Adrenal gland (tissue), 9 donors: ENCODE measurements at regions not wholly inside any gene's neighbourhood (a gene's known extent, or its start where the extent isn't known, plus 50 kb on each side); places are given as distances from the start of the nearest gene placed in this dataset.

Experiments
- DNase-seq, 7 donors: peaks; one replicate each; pipeline ENCODE4 v3.0.0-alpha.2; 2019 to 2020
- H3K27ac ChIP-seq, 5 donors: fragments of 200-600 bp; sonication (generic) in 4 of 5; 1 replicate in 3 of 5; 2 replicates in 2 of 5; pipeline versions ENCODE4 v1.5.1 to v1.8.0; 2016 to 2020; ENCODE audit warnings: mild to moderate bottlenecking in 1 of 5
- H3K27me3 ChIP-seq: fragments of 200-600 bp; 2 replicates; pipeline ENCODE4 v1.8.0; 2021
- H3K36me3 ChIP-seq, 2 donors: fragments of 200-600 bp; replicated peaks in 1 of 2; 1 replicate in 1 of 2; 2 replicates in 1 of 2; pipeline versions ENCODE4 v1.5.1 to v1.8.0; 2018 to 2022
- H3K4me1 ChIP-seq, 2 donors: fragments of 200-600 bp; replicated peaks in 1 of 2; 1 replicate in 1 of 2; 2 replicates in 1 of 2; pipeline versions ENCODE4 v1.5.1 to v1.8.0; 2018 to 2021
- H3K4me3 ChIP-seq, 4 donors: fragments of 200-600 bp; sonication (generic) in 3 of 4; one replicate each; pipeline ENCODE4 v1.5.1; 2016 to 2018
- H3K9me3 ChIP-seq, 3 donors: fragments of 200-600 bp; sonication (generic) in 1 of 3; replicated peaks in 1 of 3; 1 replicate in 2 of 3; 2 replicates in 1 of 3; pipeline versions ENCODE4 v1.5.1 to v1.8.0; 2016 to 2021
- POLR2A ChIP-seq, 2 donors: fragments of 450-650 bp; IDR thresholded peaks; one replicate each; pipeline ENCODE4 v1.6.1; 2017; ENCODE audit warnings: antibody characterized with exemption in 2 of 2, mild to moderate bottlenecking in 2 of 2, moderate library complexity in 1 of 2
- WGBS, 4 donors: extraction: QIAGEN DNeasy Blood & Tissue Kit in 2 of 4; methylation state at CpG; one replicate each; pipeline versions ENCODE4 v1.1.5 to v1.1.7; 2013 to 2017; 5-methylcytosine and 5-hydroxymethylcytosine counted together
- intact Hi-C, 2 donors: fragments of 100-400 bp; cut with DNase I; formaldehyde crosslinking; loops; one replicate each; pipeline versions ENCODE4 v1.14.1 to v1.15.0; 2022 to 2023
- TF ChIP-seq, protein P1 (sequence below), 6 experiments: fragments of 450-650 bp in 4 of 6; fragments of 200-600 bp in 2 of 6; sonication (generic) in 1 of 6; IDR thresholded peaks; 1 replicate in 5 of 6; 2 replicates in 1 of 6; pipeline versions ENCODE4 v1.5.1 to v1.8.0; 2016 to 2021; ENCODE audit warnings: antibody characterized with exemption in 6 of 6, mild to moderate bottlenecking in 2 of 6, moderate library complexity in 1 of 6
- donor health status: healthy with polysubstance abuse.
- donor health status: Bipolar disorder and iron deficiency.
- donor health status: DM: yes; HTN: yes; CAD: no.
- donor health status: DM: no; HTN: no; CAD: no.
- donor health status: DM: no; HTN: no; CAD: no.

GRCh38 chr15:98383571-98383970 lies 264.8 kb upstream of the IGF1R start:
- Histone ChIP-seq H3K36me3 (no peaks in the 10 kb centered on the region), H3K9me3 (no peaks in the 10 kb centered on the region), H3K27me3 (no peaks in the 10 kb centered on the region), H3K27ac (no peak overlapping the region), H3K4me3 (no peak overlapping the region), H3K4me1 (no peaks in the 10 kb centered on the region)
- intact Hi-C loops = no loop called here
- DNase-seq = no peak
- no peak for TF ChIP-seq POLR2A (IDR thresholded peaks at IDR 0.05)
- TF ChIP-seq, protein P1, sequence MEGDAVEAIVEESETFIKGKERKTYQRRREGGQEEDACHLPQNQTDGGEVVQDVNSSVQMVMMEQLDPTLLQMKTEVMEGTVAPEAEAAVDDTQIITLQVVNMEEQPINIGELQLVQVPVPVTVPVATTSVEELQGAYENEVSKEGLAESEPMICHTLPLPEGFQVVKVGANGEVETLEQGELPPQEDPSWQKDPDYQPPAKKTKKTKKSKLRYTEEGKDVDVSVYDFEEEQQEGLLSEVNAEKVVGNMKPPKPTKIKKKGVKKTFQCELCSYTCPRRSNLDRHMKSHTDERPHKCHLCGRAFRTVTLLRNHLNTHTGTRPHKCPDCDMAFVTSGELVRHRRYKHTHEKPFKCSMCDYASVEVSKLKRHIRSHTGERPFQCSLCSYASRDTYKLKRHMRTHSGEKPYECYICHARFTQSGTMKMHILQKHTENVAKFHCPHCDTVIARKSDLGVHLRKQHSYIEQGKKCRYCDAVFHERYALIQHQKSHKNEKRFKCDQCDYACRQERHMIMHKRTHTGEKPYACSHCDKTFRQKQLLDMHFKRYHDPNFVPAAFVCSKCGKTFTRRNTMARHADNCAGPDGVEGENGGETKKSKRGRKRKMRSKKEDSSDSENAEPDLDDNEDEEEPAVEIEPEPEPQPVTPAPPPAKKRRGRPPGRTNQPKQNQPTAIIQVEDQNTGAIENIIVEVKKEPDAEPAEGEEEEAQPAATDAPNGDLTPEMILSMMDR (IDR thresholded peaks at IDR 0.05) = no peak
- WGBS, 4 donors = 61 to 79% (median 73%) methylated on average over 2 of the region's 2 CpGs

- Histone ChIP-seq H3K4me3 (no peak overlapping the region), H3K9me3 (no peaks in the 10 kb centered on the region), H3K36me3 (no peaks in the 10 kb centered on the region), H3K27ac (no peak overlapping the region), H3K27me3 (no peaks in the 10 kb centered on the region), H3K4me1 (no peaks in the 10 kb centered on the region)
- TF ChIP-seq POLR2A (IDR thresholded peaks at IDR 0.05) = no peak
- TF ChIP-seq, protein P1 (IDR thresholded peaks at IDR 0.05) = no peak
- no peak for DNase-seq
- 59 to 71% (median 64%) methylated on average over 7 to 9 of the region's 9 CpGs for WGBS, 4 donors
- intact Hi-C loops = no loop called here
Observed at GRCh38 chr15:98384328-98385029, 263.9 kb upstream of the IGF1R start.

DNA sequence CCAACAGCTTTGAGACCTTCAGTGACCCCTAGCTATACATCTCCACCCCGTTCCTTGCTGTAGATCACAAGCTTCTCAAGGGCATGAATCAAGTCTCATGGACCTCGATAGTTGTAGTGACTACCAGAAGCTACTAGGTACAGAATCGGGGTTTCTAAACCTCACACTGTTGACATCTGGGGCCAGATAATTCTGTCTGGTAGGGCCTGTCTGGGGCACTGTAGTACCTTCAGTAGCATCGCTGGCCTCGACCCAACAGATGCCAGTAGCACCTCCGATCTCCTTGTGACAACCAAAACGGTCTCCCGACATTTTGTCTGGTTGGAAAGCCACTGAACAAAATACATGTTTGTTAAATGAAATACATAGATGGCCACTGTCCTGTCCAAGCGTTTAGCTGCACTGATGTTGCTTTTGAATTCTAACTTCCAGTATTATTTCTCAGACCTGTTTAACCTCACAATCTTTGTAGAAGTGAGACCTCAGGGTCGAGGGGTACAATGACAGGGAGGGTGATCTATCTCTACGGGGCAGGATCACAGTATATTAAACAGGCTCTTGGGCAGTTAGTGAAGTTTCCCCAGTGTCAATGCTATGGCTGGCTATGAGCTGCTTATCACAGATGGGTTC lies 262.5 kb upstream of the IGF1R start:
- Histone ChIP-seq H3K27ac (no peak overlapping the region), H3K4me1 (no peaks in the 10 kb centered on the region), H3K9me3 (no peaks in the 10 kb centered on the region), H3K36me3 (no peaks in the 10 kb centered on the region), H3K27me3 (no peaks in the 10 kb centered on the region), H3K4me3 (no peak overlapping the region)
- TF ChIP-seq, protein P1 (IDR thresholded peaks at IDR 0.05) = no peak
- TF ChIP-seq POLR2A (IDR thresholded peaks at IDR 0.05) = no peak
- no peak for DNase-seq
- 77 to 83% (median 81%) methylated on average over 8 to 11 of the region's 11 CpGs for WGBS, 4 donors
- intact Hi-C loops = no loop called here

DNA sequence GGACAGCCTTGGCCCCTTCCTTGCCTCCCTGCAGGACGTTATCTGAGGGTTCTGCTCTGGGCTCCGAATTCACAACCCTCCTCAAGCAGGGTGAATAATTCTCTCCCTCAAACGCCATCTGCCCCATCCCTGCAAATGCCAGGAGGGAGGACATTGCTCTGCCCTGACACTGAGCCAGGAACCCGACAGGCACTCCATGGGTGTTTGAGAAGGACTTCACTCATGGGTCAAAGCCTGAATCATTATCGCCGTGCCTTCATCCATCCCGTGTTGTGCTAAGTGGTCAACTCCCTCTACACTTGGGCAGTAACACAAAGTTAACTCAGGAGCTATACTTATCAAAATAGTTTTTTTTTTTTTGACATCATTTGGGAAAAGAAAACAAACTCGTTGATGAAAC lies 261.8 kb upstream of the IGF1R start:
- H3K27me3 ChIP-seq = no peaks in the 10 kb centered on the region
- H3K36me3 ChIP-seq = no peaks in the 10 kb centered on the region
- TF ChIP-seq, protein P1 (IDR thresholded peaks at IDR 0.05) = no peak
- TF ChIP-seq POLR2A (IDR thresholded peaks at IDR 0.05) = no peak
- no peaks in the 10 kb centered on the region for H3K9me3 ChIP-seq
- DNase-seq = no peak
- H3K4me1 ChIP-seq = no peaks in the 10 kb centered on the region
- H3K27ac ChIP-seq = no peak overlapping the region
- H3K4me3 ChIP-seq = no peak overlapping the region
- intact Hi-C loops = no loop called here
- 58 to 73% (median 63%) methylated on average over 8 of the region's 8 CpGs for WGBS, 4 donors
